Dermis microvascular lymphatic vessel endothelial cell (primary cell): ENCODE measurements at regions not wholly inside any gene's neighbourhood (a gene's known extent, or its start where the extent isn't known, plus 50 kb on each side); places are given as distances from the start of the nearest gene placed in this dataset.
"Not testable (repeated sequence)": the region's sequence is repeated elsewhere in the genome, so short reads cannot be mapped to it uniquely, and the experiment has no call there.

ENCODE experiments used
- DNase-seq, 2 donors: peaks; one replicate each; pipeline versions ENCODE4 v3.0.0 to v3.0.0-alpha.2; 2010; ENCODE audit warnings: low read depth in 2 of 2

DNA sequence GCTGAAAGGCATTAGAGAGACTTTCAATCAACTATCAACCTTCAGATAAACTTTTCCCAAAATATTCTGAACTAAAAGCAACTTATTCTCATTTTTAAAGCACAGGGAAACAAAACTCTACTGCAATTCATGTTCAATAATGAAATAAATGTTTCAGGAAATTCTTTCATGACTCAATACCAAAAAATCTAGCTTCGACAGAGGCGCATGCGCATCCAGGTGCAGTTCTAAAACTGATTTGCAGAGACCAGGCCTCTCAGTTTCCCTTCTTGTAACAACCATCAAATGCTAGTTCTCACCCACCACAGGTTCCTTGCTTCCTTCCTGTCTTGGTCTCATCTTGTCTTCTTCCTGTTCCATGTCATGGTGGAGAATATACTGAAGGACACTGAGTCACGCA, 55.3 kb upstream of the NRBF2 start:
- DNase-seq = no peak

DNA sequence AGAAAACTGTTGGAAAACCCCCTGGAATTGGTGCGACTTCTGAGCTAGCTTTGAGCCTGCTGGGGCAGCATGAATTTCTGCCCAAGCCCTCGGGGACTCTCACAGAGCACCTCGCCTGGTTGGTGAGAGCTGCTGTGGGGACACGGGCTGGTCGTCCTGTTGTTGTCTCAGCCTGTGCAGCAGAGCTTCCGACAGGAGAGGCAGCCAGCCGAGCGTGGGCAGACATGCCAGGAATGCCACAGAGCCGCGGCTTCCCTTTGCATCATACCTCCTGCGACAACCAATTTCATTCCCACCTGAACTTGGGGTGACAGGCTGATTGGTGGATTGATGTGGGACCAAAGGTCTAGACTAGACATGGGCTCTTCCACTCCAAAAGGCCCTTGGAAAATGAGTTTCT, 60.2 kb upstream of the NRBF2 start:
- DNase-seq = no peak

DNA sequence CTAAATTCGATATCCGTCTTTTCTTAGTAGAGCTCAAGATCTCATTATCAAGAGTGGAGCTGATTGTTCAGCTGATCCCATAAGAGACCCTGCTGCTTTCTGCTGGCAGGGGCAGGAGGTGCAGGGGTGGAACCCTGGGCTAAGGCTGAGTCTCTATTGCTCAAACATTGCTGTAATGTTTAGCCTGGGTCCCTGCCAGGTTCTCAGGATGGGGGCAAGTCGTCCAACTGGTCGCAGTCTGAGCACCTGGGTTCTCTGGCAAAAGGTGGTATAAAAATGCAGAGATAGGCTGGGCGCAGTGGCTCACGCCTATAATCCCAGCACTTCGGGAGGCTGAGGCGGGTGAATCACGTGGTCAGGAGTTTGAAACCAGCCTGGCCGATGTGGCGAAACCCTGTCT, 62.0 kb upstream of the NRBF2 start:
- DNase-seq = no peak

DNA sequence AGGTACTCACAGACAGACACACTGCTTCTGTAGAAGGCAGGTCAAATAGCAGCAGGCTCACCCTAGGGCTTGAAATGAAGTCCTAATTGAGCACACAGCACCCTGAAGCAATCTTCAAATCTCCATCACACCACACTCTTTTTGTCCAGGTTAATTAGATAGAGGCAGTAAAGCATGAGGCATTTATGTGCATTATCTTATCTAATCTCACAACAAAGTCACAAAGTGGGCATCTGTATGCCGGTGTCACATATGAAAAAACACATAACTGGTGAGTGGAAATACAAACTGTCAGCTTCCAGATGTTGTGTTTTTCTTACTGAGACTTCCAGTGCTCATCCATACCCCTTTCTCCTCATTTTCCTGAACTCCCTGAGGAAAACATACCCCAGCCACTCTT, 63.8 kb upstream of the NRBF2 start:
- DNase-seq = no peak

DNA sequence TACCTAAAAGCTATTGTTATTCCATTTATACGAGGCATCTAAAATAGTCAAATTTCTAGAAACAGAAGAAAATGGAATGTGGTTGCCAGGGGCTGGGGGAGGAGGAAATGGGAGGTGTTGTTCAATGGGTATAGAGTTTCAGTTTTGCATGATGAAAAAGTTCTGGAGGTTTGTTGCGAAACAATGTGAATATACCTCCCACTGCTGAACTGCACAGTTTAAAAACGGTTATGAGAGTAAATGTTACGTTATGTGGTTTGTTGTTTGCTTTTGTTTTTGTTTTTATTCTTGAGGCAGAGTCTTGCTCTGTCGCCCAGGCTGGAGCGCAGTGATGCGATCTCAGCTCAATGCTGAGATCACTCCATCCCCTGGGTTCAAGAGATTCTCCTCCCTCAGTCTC, 64.9 kb upstream of the NRBF2 start:
- DNase-seq = no peak

DNA sequence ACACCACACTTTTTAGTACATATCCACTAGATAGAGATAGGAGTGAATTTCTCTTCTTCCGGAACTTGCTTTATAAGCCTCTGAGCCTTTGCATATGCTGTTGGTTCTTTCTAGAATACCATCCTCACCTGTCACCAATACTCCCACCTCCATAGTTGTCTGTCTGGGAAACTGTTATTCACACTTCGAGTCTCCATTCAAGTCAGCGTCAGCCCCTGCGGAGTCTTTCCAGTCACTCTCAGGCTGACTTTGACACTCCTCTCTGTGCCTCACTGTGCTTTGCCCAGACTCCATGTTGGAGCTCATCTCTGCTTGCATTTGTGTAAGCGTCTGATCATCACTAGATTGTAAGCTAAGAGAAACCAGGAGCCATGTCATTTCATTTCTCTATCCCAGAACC, 66.5 kb upstream of the NRBF2 start:
- no peak for DNase-seq

DNA sequence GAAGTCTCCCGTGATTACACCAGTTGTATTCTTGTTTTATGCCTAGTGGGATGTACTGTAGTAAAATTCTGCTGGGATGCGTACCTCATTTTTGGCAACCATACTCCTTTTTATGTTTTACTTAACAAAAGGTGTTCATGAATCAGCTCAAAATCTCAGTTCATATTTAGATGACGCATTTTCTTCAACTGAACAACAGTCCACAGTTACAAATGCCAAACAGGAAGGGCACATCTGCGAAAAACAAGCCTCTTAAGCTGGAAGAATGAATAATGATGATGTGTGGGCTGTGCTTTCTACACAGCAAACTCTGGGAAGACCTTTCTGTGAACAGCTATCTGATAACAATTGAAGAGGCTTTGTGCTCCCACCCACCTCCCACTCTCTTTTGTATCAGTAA, 68.4 kb upstream of the NRBF2 start:
- DNase-seq = peak in 1 of 2 donors; percentile 2

DNA sequence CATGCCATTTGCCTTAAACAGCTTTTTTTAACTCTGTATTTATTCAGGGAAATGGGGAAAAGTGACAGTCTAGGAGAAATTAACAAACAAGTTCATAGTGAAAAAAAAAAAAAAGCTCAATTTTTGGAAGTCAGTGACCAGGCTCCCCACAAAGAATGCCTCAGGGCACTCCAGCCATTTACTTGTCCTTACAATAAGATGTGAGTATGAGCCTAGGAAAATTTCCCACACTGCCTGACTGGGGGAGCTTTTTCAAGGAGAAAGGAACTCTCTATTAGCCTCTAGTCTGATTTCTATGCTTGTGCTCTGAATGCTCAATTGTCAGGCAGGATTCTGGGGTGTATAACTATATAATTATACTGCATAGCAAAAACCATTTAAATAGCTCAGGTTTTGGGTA, 74.9 kb upstream of the NRBF2 start:
- no peak for DNase-seq

DNA sequence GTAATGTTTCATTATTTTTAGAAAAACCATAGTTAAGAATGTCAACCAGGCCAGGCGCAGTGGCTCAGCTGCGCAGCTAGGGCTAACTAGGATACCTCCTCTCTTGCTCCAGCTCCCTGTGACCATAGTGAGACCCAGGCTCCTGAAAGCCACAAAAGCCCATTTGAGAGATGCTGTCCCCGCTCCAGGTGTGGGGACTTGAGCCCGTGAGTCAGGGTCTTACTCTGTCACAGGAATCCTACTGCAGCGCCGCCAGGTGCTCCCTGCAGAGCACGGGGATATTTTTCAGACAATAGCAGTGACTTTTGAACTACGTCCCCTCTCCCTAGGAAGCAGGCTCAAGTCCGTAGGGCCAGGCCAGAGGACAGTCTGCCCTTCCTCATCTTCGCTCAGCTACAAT, 75.6 kb upstream of the NRBF2 start:
- no peak for DNase-seq

DNA sequence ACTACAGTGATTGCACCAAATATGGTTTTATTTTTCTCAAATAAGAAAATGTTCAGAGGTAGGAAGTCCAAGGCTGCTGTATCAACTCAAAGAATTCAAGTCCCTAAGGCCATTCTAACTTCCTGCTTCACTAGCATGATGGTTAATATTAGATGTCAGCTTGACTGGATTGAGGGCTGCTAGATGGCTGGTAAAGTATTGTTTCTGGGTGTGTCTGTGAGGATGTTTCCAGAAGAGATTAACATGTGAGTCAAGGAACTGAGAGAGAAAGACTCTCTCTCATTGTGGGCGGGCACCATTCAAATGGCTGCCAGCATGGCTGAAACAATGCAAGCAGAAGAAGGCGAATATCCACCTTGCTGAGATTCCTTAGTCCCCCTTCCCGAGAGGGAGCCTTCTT, 77.4 kb upstream of the NRBF2 start:
- DNase-seq = no peak

DNA sequence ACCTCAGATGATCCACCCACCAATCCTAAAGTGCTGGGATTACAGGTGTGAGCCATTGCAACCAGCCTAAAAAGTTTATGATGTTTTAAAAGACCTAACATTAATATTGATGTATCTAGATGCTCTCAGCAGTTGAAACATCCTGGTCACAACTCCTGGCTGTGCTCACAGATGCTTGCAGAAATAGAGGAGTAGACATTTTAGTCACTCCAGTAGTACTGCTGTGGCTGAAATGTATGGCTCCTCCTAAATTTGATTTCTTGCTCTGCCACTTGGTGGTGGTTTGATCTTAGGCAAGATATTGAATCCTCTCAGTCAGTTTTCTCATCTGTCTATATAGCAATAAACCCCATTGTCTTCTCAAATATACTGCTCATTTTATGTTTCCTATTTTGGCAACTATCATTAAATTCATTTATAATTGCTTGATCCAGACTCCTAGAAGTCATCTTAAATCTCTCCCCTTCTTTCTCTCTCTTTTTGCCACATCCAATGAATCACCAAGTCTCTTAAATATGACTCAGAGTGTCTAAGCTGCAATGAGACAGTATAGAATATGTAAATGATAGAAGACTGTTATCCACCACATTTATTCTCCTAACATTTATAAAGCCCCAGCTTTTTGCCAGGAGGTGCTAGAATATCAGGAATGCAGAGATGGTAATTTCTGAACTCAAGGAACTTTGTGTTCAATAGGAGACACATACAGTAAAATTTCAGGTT, 78.1 kb upstream of the NRBF2 start:
- DNase-seq = no peak

DNA sequence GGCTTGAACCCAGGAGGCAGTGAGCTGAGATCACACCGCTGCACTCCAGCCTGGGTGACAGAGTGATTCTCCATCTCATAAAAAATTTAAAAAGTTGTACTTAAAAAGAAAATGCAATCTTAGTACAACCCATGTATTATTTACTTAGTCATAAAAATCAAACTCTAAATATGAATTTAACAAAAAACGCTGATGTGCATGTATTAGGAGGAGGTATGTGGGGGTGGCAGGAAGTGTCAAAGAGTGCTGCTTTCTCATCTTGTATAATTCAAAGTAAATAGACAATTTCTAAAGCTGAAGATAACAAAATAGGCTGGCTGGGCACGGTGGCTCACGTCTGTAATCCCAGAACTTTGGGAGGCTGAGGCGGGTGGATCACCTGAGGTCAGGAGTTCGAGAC, 81.0 kb upstream of the NRBF2 start:
- DNase-seq = no peak

DNA sequence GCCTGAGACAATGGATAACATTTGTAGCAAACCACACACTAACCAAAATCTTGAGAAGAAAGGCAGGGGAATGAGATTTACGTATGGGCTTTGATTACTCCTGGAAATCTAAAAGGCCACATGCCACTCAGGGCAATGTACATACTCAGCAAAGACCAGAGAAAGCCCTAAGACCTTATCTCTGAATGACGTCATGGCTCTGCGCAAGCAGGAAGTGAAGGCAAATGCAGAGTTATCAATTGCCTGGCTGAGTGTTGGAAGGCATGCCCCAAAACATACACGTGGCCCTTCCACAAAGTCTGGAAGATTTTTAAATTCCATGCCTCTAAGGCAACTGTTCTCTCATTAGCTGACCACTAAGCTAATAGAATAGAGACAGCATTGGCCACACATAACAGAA, 90.9 kb upstream of the NRBF2 start:
- no peak for DNase-seq

DNA sequence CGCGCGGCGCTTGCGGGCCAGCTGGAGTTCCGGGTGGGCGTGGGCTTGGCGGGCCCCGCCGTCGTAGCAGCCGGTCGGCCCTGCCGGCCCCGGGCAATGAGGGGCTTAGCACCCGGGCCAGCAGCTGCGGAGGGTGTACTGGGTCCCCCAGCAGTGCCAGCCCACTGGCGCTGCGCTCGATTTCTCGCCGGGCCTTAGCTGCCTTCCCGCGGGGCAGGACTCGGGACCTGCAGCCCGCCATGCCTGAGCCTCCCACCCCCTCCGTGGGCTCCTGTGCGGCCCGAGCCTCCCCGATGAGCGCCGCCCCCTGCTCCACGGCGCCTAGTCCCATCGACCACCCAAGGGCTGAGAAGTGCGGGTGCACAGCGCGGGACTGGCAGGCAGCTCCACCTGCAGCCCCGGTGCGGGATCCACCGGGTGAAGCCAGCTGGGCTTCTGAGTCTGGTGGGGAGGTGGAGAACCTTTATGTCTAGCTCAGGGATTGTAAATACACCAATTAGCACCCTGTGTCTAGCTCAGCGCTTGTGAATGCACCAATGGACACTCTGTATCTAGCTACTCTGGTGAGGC, 99.4 kb upstream of the NRBF2 start:
- not testable (repeated sequence) for DNase-seq

DNA sequence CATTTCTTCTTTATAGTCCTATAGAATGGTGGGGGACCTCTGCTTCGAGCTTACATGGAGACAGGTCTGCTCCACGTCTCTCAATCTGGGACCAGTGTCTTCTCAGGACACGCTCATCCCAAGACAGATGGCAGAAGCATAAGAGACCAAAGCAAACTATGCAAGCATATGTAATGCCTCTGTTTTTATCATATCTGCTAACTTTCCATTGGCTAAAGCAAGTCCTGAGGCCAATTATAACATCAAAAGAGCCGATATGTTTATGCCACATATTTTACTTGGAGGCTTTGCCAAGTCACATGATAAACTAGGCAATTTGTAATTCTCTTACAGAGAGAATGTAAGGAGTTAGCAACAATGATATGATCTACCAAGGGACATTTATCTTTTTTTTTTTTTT, 102.6 kb upstream of the NRBF2 start:
- no peak for DNase-seq

DNA sequence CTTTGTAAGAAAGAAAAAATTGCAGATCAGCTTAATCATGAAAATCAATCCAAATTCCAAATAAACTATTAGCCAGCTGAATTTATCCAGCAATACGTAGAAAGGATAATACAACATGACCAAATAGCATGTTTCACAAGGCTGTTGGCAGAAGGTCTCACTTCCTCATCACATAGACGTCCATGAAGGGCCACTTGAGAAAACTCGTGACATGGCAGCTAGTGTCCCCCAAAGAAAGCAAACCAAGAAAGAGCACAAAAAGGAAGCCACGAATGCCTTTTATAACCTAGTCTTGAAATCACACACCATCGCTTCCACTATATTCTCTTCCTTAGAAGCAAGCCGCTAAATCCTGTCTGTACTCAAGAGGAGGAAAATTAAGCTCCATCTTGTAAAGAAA, 105.6 kb upstream of the NRBF2 start:
- DNase-seq = no peak

DNA sequence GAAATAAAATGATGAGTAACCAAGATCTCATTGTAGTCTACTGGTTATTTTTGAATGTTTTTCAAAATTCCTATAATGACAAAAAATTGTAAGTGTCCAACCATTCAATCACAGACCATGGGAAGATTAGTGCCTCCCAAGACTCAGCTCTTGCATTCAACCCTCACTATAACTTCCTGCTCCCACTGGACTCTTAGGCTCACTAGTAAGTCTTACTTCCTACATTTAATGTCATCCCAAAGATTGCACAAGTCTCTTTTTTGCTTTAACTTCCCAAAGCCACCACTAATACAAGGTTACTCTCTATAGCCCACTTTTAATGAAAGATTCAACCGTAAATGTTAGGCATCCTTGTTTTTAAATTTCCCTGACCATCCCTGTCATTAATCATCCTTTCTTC, 111.9 kb upstream of the NRBF2 start:
- DNase-seq = no peak

DNA sequence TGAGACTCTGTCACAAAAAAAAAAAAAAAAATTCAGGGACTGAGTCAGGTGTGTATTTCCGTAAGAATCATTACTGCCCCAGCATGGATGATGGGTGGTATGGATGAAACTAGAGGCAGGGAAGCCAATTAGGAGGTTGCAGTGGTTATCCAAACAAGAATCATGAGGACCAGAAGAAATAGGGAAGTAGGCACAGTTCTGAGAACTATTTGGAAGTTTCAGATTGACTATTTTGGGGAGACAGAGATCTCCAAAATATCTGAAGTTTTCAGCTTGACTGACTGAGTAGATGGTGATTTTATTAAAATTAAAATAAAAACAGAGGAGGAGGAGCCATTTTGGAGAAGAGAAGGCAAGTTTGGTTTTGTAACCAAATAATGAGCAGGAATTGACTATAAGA, 119.4 kb upstream of the NRBF2 start:
- DNase-seq = no peak

DNA sequence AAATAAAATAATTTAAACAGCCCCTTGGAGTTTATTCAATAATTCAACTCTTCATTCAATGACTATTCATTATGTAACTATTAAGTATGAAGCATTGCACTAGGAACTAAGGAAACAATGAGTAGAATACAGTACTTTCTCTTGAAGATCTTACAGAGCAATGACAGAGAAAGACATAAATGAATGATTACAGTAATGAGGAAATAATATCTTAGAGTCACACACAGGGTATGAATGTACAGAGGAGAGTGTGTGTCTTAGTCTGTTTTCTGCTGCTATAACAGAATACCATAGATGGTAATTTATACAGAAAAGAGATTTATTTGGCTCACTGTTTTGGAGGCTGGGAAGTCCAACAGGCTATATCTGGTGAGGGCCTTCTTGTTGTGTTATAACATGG, 120.5 kb upstream of the NRBF2 start:
- DNase-seq = no peak

DNA sequence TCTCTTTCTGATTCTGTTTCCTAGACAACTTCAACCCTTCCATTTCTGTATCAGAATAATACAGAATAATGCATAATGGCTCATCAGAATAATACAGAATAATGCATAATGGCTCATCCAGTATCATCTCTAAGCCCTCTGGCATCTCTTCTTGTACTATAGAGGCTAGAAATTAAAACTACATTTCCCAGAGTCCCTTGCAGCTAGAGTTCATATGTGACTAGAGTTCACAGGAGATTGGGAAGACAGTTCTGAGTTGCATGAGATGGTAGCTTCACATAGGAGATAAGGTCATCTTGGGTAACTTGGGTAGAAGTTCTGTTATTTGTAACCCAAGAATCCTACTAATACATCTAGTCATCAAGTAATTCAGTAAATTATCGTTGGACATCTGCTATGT, 122.9 kb upstream of the NRBF2 start:
- DNase-seq = no peak

DNA sequence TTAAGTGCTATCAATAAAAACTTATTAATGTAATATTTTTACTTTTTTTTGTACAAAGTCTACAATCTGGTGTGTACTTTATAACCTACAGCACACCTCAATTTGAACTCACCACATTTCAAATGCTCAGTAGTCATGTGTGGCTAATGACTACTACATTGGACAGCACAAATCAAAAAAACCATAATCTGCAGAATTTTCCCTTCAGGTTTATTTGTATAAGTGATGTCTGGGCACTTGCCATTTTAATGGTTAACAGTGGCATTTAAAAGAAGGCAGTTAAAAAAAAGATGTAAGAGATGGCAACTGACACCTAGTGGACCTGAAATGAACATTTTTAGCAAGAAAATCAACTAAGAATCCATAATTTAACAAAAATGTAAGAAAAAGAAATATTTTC, 124.6 kb upstream of the NRBF2 start:
- DNase-seq = no peak

DNA sequence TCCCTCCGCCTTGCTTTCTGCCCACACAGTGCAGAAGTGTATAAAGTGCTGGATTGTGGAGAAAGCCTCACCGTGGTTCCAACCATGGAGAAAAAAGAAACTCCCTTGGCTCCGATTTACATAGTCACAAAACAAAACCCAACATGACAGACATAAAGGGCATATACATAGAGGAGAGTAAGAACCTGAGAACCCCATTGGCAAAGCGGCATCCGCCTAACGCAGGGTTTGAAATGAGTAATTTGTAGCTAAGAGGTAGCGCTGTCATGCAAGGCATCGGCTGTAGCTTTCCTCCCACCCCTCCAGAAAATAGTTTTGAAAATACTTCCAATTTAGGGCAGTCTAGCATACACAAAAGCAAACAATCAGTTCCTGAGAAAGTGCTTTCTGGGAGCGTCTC, 126.0 kb upstream of the NRBF2 start:
- DNase-seq = no peak

DNA sequence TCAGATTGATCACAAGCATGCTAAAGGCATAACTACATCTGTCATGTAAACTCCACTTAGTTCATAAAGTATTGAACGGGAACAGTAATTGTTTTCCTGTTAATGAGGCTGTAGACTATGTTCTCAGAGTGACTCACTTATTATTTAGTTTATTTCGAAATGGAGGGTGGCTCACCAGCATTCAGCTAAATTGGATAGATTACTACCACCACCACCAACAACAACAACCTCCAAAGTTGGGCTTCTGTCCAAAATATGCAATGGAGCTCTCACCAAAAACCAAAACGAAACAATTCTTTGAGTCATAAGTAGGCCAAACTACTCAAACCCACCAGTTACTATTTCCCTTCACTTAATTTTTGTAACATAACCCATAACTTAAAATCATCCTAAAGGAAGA, 127.9 kb upstream of the NRBF2 start:
- no peak for DNase-seq
